ENCODE measurements at regions not wholly inside any gene's neighbourhood (a gene's known extent, or its start where the extent isn't known, plus 50 kb on each side); places are given as distances from the start of the nearest gene placed in this dataset.

GRCh38 chr1:164225011-164225410 is 334.0 kb upstream of the PBX1 start (continued):
- TF ChIP-seq ZBTB40 (IDR thresholded peaks at IDR 0.05) (no peak), ZBTB40 (CRISPR knock-in tag; IDR thresholded peaks at IDR 0.05) (no peak), ZNF41 (CRISPR knock-in tag; conservative IDR thresholded peaks at IDR 0.05) (no peak), SRSF7 (optimal IDR thresholded peaks at IDR 0.05; ENCODE audit: low read depth, low read length) (no peak), ZNF24 (IDR thresholded peaks at IDR 0.05) (no peak), ZNF586 (CRISPR knock-in tag; conservative IDR thresholded peaks at IDR 0.05) (no peak), MYBL2 (IDR thresholded peaks at IDR 0.05; ENCODE audit: low read depth) (no peak), MYBL2 (CRISPR knock-in tag; IDR thresholded peaks at IDR 0.05; ENCODE audit: borderline replicate concordance) (no peak), ZNF197 (CRISPR knock-in tag; IDR thresholded peaks at IDR 0.05; ENCODE audit: low read depth) (no peak)

Measured in K562 (cell line).